Ishikawa (cell line): ENCODE measurements at regions not wholly inside any gene's neighbourhood (a gene's known extent, or its start where the extent isn't known, plus 50 kb on each side); places are given as distances from the start of the nearest gene placed in this dataset.

Experiments used
- CEBPB ChIP-seq: IDR thresholded peaks from 2 replicates; pipeline ENCODE4 v1.6.1; 2012
- FOXM1 ChIP-seq: IDR thresholded peaks from 2 replicates; pipeline ENCODE4 v1.6.1; 2012; ENCODE audit warnings: low read depth, borderline replicate concordance
- RAD21 ChIP-seq: IDR thresholded peaks from 2 replicates; pipeline ENCODE4 v1.6.1; 2012; ENCODE audit warnings: low read depth
- TCF12 ChIP-seq: IDR thresholded peaks from 2 replicates; pipeline ENCODE4 v1.6.1; 2012; ENCODE audit warnings: low read depth
- YY1 ChIP-seq: IDR thresholded peaks from 2 replicates; pipeline ENCODE4 v1.6.1; 2012; ENCODE audit warnings: low read depth

DNA sequence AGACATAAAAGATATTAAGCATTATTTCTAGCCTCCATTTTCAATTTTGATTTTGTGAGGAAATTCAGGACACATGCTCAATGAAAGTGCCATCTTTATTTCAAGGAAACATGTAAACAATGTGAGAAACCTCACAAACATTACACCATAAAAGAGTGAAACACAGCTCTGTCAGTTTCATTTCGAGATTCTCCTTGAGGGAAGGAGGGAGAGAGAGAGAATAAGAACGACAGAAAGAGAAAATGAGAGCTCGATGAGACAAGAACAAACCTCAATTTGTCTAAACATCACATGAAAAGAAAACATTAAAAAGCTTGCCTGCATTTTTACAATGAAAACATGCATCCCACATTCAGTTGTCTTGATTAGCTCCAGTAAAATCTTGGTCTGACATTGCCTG, 553.5 kb upstream of the MEF2C start:
- TF ChIP-seq CEBPB: no peak
- TF ChIP-seq YY1: no peak
- TF ChIP-seq TCF12: no peak
- TF ChIP-seq FOXM1: no peak
- TF ChIP-seq RAD21: no peak
